KMS-11 (cell line): ENCODE measurements at regions not wholly inside any gene's neighbourhood (a gene's known extent, or its start where the extent isn't known, plus 50 kb on each side); places are given as distances from the start of the nearest gene placed in this dataset.

Source experiments
- H2AFZ ChIP-seq: fragments of 200-600 bp; sonication (generic); 2 replicates; pipeline ENCODE4 v1.6.1; 2016; ENCODE audit warnings: antibody characterized with exemption, mixed run types, low read depth
- H3K27ac ChIP-seq: fragments of 200-600 bp; sonication (generic); 2 replicates; pipeline ENCODE4 v1.6.1; 2016; ENCODE audit warnings: mild to moderate bottlenecking, mixed run types
- H3K27me3 ChIP-seq: fragments of 200-600 bp; sonication (generic); 2 replicates; pipeline ENCODE4 v1.6.1; 2017; ENCODE audit warnings: mild to moderate bottlenecking, low read depth, mixed run types, moderate library complexity; ENCODE audit not compliant: insufficient read depth
- H3K36me3 ChIP-seq: fragments of 200-600 bp; sonication (generic); 2 replicates; pipeline ENCODE4 v1.6.1; 2017; ENCODE audit warnings: mild to moderate bottlenecking, mixed run types; ENCODE audit not compliant: insufficient read depth
- H3K4me1 ChIP-seq: fragments of 200-600 bp; sonication (generic); 2 replicates; pipeline ENCODE4 v1.6.1; 2016; ENCODE audit warnings: mild to moderate bottlenecking, low read depth, mixed run types; ENCODE audit not compliant: poor library complexity, severe bottlenecking
- H3K4me2 ChIP-seq: fragments of 200-600 bp; sonication (generic); 2 replicates; pipeline ENCODE4 v1.7.0; 2016; ENCODE audit warnings: mild to moderate bottlenecking, mixed run types
- H3K4me3 ChIP-seq: fragments of 200-600 bp; sonication (generic); IDR thresholded peaks from 2 replicates; pipeline ENCODE4 v1.6.1; 2017; ENCODE audit warnings: low read depth, low read length, mixed read lengths; ENCODE audit not compliant: insufficient read depth
- H3K79me2 ChIP-seq: fragments of 200-600 bp; sonication (generic); 2 replicates; pipeline ENCODE4 v1.6.1; 2016; ENCODE audit warnings: low read depth, mixed run types; ENCODE audit not compliant: insufficient read depth
- H3K9ac ChIP-seq: fragments of 200-600 bp; sonication (generic); 2 replicates; pipeline ENCODE4 v1.6.1; 2016; ENCODE audit warnings: mild to moderate bottlenecking, mixed run types
- H4K20me1 ChIP-seq: fragments of 200-600 bp; sonication (generic); 2 replicates; pipeline ENCODE4 v1.6.1; 2016; ENCODE audit warnings: mild to moderate bottlenecking, mixed run types; ENCODE audit not compliant: insufficient read depth
- CTCF ChIP-seq: fragments of 200-600 bp; sonication (generic); conservative IDR thresholded peaks from 2 replicates; pipeline ENCODE4 v1.6.1; 2017; ENCODE audit warnings: low read depth, mild to moderate bottlenecking, antibody characterized with exemption, low read length, moderate library complexity, mixed read lengths

GRCh38 chr5:135654761-135655467, 76.1 kb upstream of the CXCL14 start:
- no peak overlapping the region for H3K27ac ChIP-seq
- H3K4me2 ChIP-seq: no peak overlapping the region
- no peak for TF ChIP-seq CTCF
- H3K4me3 ChIP-seq: no peak overlapping the region
- H3K79me2 ChIP-seq: no peaks in the 10 kb centered on the region
- no peaks in the 10 kb centered on the region for H3K4me1 ChIP-seq
- no peak overlapping the region for H3K9ac ChIP-seq
- no peaks in the 10 kb centered on the region for H4K20me1 ChIP-seq
- no peaks in the 10 kb centered on the region for H3K36me3 ChIP-seq
- H3K27me3 ChIP-seq: no peaks in the 10 kb centered on the region
- no peak overlapping the region for H2AFZ ChIP-seq

- Histone ChIP-seq H3K9ac (no peak overlapping the region), H3K79me2 (no peaks in the 10 kb centered on the region), H3K4me2 (no peak overlapping the region), H3K27ac (no peak overlapping the region), H3K27me3 (no peaks in the 10 kb centered on the region), H3K4me3 (no peak overlapping the region), H2AFZ (no peak overlapping the region), H4K20me1 (no peaks in the 10 kb centered on the region), H3K36me3 (no peaks in the 10 kb centered on the region), H3K4me1 (no peaks in the 10 kb centered on the region)
- no peak for TF ChIP-seq CTCF
These were observed 72.4 kb upstream of the CXCL14 start for GRCh38 chr5:135651156-135651555.

- H3K27ac ChIP-seq: no peak overlapping the region
- no peaks in the 10 kb centered on the region for H3K4me1 ChIP-seq
- H3K27me3 ChIP-seq: no peaks in the 10 kb centered on the region
- no peak for TF ChIP-seq CTCF
- H3K79me2 ChIP-seq: no peaks in the 10 kb centered on the region
- H3K4me3 ChIP-seq: no peak overlapping the region
- no peak overlapping the region for H3K4me2 ChIP-seq
- no peak overlapping the region for H3K9ac ChIP-seq
- H2AFZ ChIP-seq: no peak overlapping the region
- H4K20me1 ChIP-seq: no peaks in the 10 kb centered on the region
- no peaks in the 10 kb centered on the region for H3K36me3 ChIP-seq
These were observed 71.3 kb upstream of the CXCL14 start for GRCh38 chr5:135650081-135650480.

- Histone ChIP-seq H3K36me3 (no peaks in the 10 kb centered on the region), H4K20me1 (no peaks in the 10 kb centered on the region), H3K4me3 (no peak overlapping the region), H3K4me1 (no peaks in the 10 kb centered on the region), H3K4me2 (no peak overlapping the region), H3K9ac (no peak overlapping the region), H2AFZ (no peak overlapping the region), H3K79me2 (no peaks in the 10 kb centered on the region), H3K27me3 (no peaks in the 10 kb centered on the region), H3K27ac (no peak overlapping the region)
- no peak for TF ChIP-seq CTCF
These were observed 70.6 kb upstream of the CXCL14 start for GRCh38 chr5:135649435-135649834.
